ENCODE measurements at regions not wholly inside any gene's neighbourhood (a gene's known extent, or its start where the extent isn't known, plus 50 kb on each side); places are given as distances from the start of the nearest gene placed in this dataset.
"Not testable (repeated sequence)": the region's sequence is repeated elsewhere in the genome, so short reads cannot be mapped to it uniquely, and the experiment has no call there.

- TF ChIP-seq CTCF (IDR thresholded peaks at IDR 0.05; ENCODE audit: low read depth, low read length, poor library complexity, severe bottlenecking); EZH2phosphoT487 (IDR thresholded peaks at IDR 0.05; ENCODE audit: borderline replicate concordance, low read length): not testable (repeated sequence)
Measured at GRCh38 chr1:157445616-157446140, 106.6 kb downstream of the FCRL5 start.
